ENCODE measurements at regions not wholly inside any gene's neighbourhood (a gene's known extent, or its start where the extent isn't known, plus 50 kb on each side); places are given as distances from the start of the nearest gene placed in this dataset.

- no peaks in the 10 kb centered on the region for H3K27me3 ChIP-seq (ENCODE audit: control insufficient read depth, insufficient read depth, low read length)
- no peaks in the 10 kb centered on the region for H3K36me3 ChIP-seq (replicated peaks; ENCODE audit: control insufficient read depth, insufficient read depth, low read length)
- no peak for DNase-seq
- H3K4me3 ChIP-seq (ENCODE audit: insufficient read depth, low read depth, low read length) = no peak overlapping the region
Measured at GRCh38 chr2:56718413-56718812, 534.6 kb downstream of the CCDC85A start.

GRCh38 chr2:56729212-56729611, 545.4 kb downstream of the CCDC85A start:
- DNase-seq = no peak
- no peak overlapping the region for H3K4me3 ChIP-seq (ENCODE audit: insufficient read depth, low read depth, low read length)
- no peaks in the 10 kb centered on the region for H3K27me3 ChIP-seq (ENCODE audit: control insufficient read depth, insufficient read depth, low read length)
- no peaks in the 10 kb centered on the region for H3K36me3 ChIP-seq (replicated peaks; ENCODE audit: control insufficient read depth, insufficient read depth, low read length)

GRCh38 chr2:56732946-56733345, 549.2 kb downstream of the CCDC85A start:
- Histone ChIP-seq H3K27me3 (ENCODE audit: control insufficient read depth, insufficient read depth, low read length) (no peaks in the 10 kb centered on the region), H3K36me3 (replicated peaks; ENCODE audit: control insufficient read depth, insufficient read depth, low read length) (no peaks in the 10 kb centered on the region)
- no peak for DNase-seq

GRCh38 chr2:56739413-56739812, 555.6 kb downstream of the CCDC85A start:
- DNase-seq = no peak
- Histone ChIP-seq H3K36me3 (replicated peaks; ENCODE audit: control insufficient read depth, insufficient read depth, low read length) (no peaks in the 10 kb centered on the region), H3K27me3 (ENCODE audit: control insufficient read depth, insufficient read depth, low read length) (no peaks in the 10 kb centered on the region), H3K4me3 (ENCODE audit: insufficient read depth, low read depth, low read length) (no peak overlapping the region)

More at GRCh38 chr2:56732946-56733345, 549.2 kb downstream of the CCDC85A start:
- no peak overlapping the region for H3K4me3 ChIP-seq (ENCODE audit: insufficient read depth, low read depth, low read length)

GRCh38 chr2:56741601-56742102, 557.9 kb downstream of the CCDC85A start:
- DNase-seq = no peak
- Histone ChIP-seq H3K27me3 (ENCODE audit: control insufficient read depth, insufficient read depth, low read length) (no peaks in the 10 kb centered on the region), H3K4me3 (ENCODE audit: insufficient read depth, low read depth, low read length) (no peak overlapping the region), H3K36me3 (replicated peaks; ENCODE audit: control insufficient read depth, insufficient read depth, low read length) (no peaks in the 10 kb centered on the region)

- DNase-seq = no peak
- Histone ChIP-seq H3K27me3 (ENCODE audit: control insufficient read depth, insufficient read depth, low read length) (no peaks in the 10 kb centered on the region), H3K36me3 (replicated peaks; ENCODE audit: control insufficient read depth, insufficient read depth, low read length) (no peaks in the 10 kb centered on the region), H3K4me3 (ENCODE audit: insufficient read depth, low read depth, low read length) (no peak overlapping the region)
Measured at GRCh38 chr2:56743807-56744206, 560.0 kb downstream of the CCDC85A start.

- Histone ChIP-seq H3K4me3 (ENCODE audit: insufficient read depth, low read depth, low read length) (no peak overlapping the region), H3K36me3 (replicated peaks; ENCODE audit: control insufficient read depth, insufficient read depth, low read length) (no peaks in the 10 kb centered on the region), H3K27me3 (ENCODE audit: control insufficient read depth, insufficient read depth, low read length) (no peaks in the 10 kb centered on the region)
- DNase-seq = no peak
Measured at GRCh38 chr2:56749152-56749752, 565.5 kb downstream of the CCDC85A start.

GRCh38 chr2:56753182-56753581, 569.4 kb downstream of the CCDC85A start:
- Histone ChIP-seq H3K27me3 (ENCODE audit: control insufficient read depth, insufficient read depth, low read length) (no peaks in the 10 kb centered on the region), H3K4me3 (ENCODE audit: insufficient read depth, low read depth, low read length) (no peak overlapping the region), H3K36me3 (replicated peaks; ENCODE audit: control insufficient read depth, insufficient read depth, low read length) (no peaks in the 10 kb centered on the region)
- DNase-seq = no peak

- Histone ChIP-seq H3K36me3 (replicated peaks; ENCODE audit: control insufficient read depth, insufficient read depth, low read length) (no peaks in the 10 kb centered on the region), H3K4me3 (ENCODE audit: insufficient read depth, low read depth, low read length) (no peak overlapping the region), H3K27me3 (ENCODE audit: control insufficient read depth, insufficient read depth, low read length) (no peaks in the 10 kb centered on the region)
- no peak for DNase-seq
Measured at GRCh38 chr2:56754066-56754615, 570.4 kb downstream of the CCDC85A start.

GRCh38 chr2:56754627-56755026, 570.8 kb downstream of the CCDC85A start:
- DNase-seq = no peak
- H3K36me3 ChIP-seq (replicated peaks; ENCODE audit: control insufficient read depth, insufficient read depth, low read length) = no peaks in the 10 kb centered on the region

GRCh38 chr2:56757884-56758545, 574.2 kb downstream of the CCDC85A start:
- H3K27me3 ChIP-seq (ENCODE audit: control insufficient read depth, insufficient read depth, low read length) = no peaks in the 10 kb centered on the region
- no peak for DNase-seq
- no peaks in the 10 kb centered on the region for H3K36me3 ChIP-seq (replicated peaks; ENCODE audit: control insufficient read depth, insufficient read depth, low read length)
- no peak overlapping the region for H3K4me3 ChIP-seq (ENCODE audit: insufficient read depth, low read depth, low read length)

More at GRCh38 chr2:56754627-56755026, 570.8 kb downstream of the CCDC85A start:
- no peaks in the 10 kb centered on the region for H3K27me3 ChIP-seq (ENCODE audit: control insufficient read depth, insufficient read depth, low read length)
- no peak overlapping the region for H3K4me3 ChIP-seq (ENCODE audit: insufficient read depth, low read depth, low read length)

GRCh38 chr2:56763683-56764082, 579.9 kb downstream of the CCDC85A start:
- no peak for DNase-seq
- H3K36me3 ChIP-seq (replicated peaks; ENCODE audit: control insufficient read depth, insufficient read depth, low read length) = no peaks in the 10 kb centered on the region
- no peak overlapping the region for H3K4me3 ChIP-seq (ENCODE audit: insufficient read depth, low read depth, low read length)
- no peaks in the 10 kb centered on the region for H3K27me3 ChIP-seq (ENCODE audit: control insufficient read depth, insufficient read depth, low read length)

GRCh38 chr2:56768973-56769372, 585.2 kb downstream of the CCDC85A start:
- H3K4me3 ChIP-seq (ENCODE audit: insufficient read depth, low read depth, low read length) = no peak overlapping the region
- no peaks in the 10 kb centered on the region for H3K27me3 ChIP-seq (ENCODE audit: control insufficient read depth, insufficient read depth, low read length)

GRCh38 chr2:56770490-56770889, 586.7 kb downstream of the CCDC85A start:
- Histone ChIP-seq H3K4me3 (ENCODE audit: insufficient read depth, low read depth, low read length) (no peak overlapping the region), H3K36me3 (replicated peaks; ENCODE audit: control insufficient read depth, insufficient read depth, low read length) (no peaks in the 10 kb centered on the region), H3K27me3 (ENCODE audit: control insufficient read depth, insufficient read depth, low read length) (no peaks in the 10 kb centered on the region)
- DNase-seq = no peak

More at GRCh38 chr2:56768973-56769372, 585.2 kb downstream of the CCDC85A start:
- H3K36me3 ChIP-seq (replicated peaks; ENCODE audit: control insufficient read depth, insufficient read depth, low read length) = no peaks in the 10 kb centered on the region
- no peak for DNase-seq

- no peak overlapping the region for H3K4me3 ChIP-seq (ENCODE audit: insufficient read depth, low read depth, low read length)
- no peaks in the 10 kb centered on the region for H3K36me3 ChIP-seq (replicated peaks; ENCODE audit: control insufficient read depth, insufficient read depth, low read length)
- DNase-seq = no peak
- H3K27me3 ChIP-seq (ENCODE audit: control insufficient read depth, insufficient read depth, low read length) = no peaks in the 10 kb centered on the region
Measured at GRCh38 chr2:56784046-56784445, 600.3 kb downstream of the CCDC85A start.
